ENCODE measurements at regions not wholly inside any gene's neighbourhood (a gene's known extent, or its start where the extent isn't known, plus 50 kb on each side); places are given as distances from the start of the nearest gene placed in this dataset.

DNA sequence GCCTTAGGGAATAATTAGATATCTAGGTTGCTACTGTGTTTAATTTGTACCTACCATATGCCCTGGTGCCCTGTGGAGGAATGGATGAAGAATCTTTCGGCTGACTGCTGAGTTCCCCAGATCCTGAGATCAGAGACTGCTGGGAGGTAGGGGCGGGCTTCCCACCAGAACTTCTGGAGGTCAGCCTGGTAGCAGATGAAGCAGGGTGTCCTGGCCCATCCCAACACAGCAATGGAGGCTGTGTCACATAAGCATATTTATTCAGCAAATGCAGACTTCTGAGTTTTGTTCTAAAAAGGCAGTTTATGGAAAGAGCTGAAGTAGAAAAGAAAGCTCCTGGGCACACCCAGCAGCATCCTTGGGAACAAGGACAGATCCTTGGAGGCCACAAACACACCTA is 74.0 kb downstream of the KRTAP19-8 start:
- Mint-ChIP-seq H3K4me1 (no peaks in the 10 kb centered on the region), H3K27me3 (no peaks in the 10 kb centered on the region), H3K27ac (no peak overlapping the region), H3K9me3 (ENCODE audit: insufficient read depth) (no peaks in the 10 kb centered on the region), H3K4me3 (no peak overlapping the region)
- intact Hi-C loops (cut with micrococcal nuclease) = no loop called here
- no peak for ATAC-seq (ENCODE audit: low read depth)
- WGBS (ENCODE audit: insufficient coverage) = 85% methylated on average over 2 of the region's 2 CpGs
- no peak overlapping the region for H3K4me2 ChIP-seq (replicated peaks; ENCODE audit: low read depth, low read length, poor library complexity, severe bottlenecking)
- no peak overlapping the region for H3K27ac ChIP-seq (ENCODE audit: low read length in 2 of 2)
- TF ChIP-seq, protein P1, sequence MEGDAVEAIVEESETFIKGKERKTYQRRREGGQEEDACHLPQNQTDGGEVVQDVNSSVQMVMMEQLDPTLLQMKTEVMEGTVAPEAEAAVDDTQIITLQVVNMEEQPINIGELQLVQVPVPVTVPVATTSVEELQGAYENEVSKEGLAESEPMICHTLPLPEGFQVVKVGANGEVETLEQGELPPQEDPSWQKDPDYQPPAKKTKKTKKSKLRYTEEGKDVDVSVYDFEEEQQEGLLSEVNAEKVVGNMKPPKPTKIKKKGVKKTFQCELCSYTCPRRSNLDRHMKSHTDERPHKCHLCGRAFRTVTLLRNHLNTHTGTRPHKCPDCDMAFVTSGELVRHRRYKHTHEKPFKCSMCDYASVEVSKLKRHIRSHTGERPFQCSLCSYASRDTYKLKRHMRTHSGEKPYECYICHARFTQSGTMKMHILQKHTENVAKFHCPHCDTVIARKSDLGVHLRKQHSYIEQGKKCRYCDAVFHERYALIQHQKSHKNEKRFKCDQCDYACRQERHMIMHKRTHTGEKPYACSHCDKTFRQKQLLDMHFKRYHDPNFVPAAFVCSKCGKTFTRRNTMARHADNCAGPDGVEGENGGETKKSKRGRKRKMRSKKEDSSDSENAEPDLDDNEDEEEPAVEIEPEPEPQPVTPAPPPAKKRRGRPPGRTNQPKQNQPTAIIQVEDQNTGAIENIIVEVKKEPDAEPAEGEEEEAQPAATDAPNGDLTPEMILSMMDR (IDR thresholded peaks at IDR 0.05) = no peak
- TF ChIP-seq EZH2 (IDR thresholded peaks at IDR 0.05; ENCODE audit: borderline replicate concordance, insufficient read depth, low read depth, low read length, poor library complexity, severe bottlenecking) = no peak
- peaks cover 0 to 3% (median 0%) of the 10 kb centered on the region in 4 experiments for H3K27me3 ChIP-seq (replicated peaks in 1 of 4; ENCODE audit: control extremely low read depth in 1 of 4, control insufficient read depth in 3 of 4, insufficient read depth in 4 of 4, low read length in 3 of 4)
- no peaks in the 10 kb centered on the region for H3K79me2 ChIP-seq (ENCODE audit: control insufficient read depth, insufficient read depth, low read length)
- H3K4me3 ChIP-seq (ENCODE audit: control extremely low read depth in 1 of 5, extremely low read depth in 1 of 5, insufficient read depth in 1 of 5, low read depth in 2 of 5, low read length in 4 of 5) = no peak overlapping the region
- H3K36me3 ChIP-seq (replicated peaks in 1 of 2; ENCODE audit: control extremely low read depth in 1 of 2, control insufficient read depth in 1 of 2, extremely low read depth in 1 of 2, insufficient read depth in 2 of 2, low read length in 1 of 2) = no peaks in the 10 kb centered on the region
- no peaks in the 10 kb centered on the region for H4K20me1 ChIP-seq (ENCODE audit: control insufficient read depth, insufficient read depth, low read length, poor library complexity, severe bottlenecking)
- no peak overlapping the region for H2AFZ ChIP-seq (ENCODE audit: insufficient read depth, low read depth, low read length, poor library complexity, severe bottlenecking)
- ChIA-PET POLR2A (no interaction called here), CTCF (no interaction called here)
- no peaks in the 10 kb centered on the region for H3K9me3 ChIP-seq (ENCODE audit: control extremely low read depth in 1 of 3, control insufficient read depth in 2 of 3, insufficient read depth in 1 of 3, low read length in 2 of 3)
- no peak for DNase-seq
- H3K4me1 ChIP-seq (ENCODE audit: control insufficient read depth in 2 of 2, insufficient read depth in 2 of 2, low read length in 2 of 2) = no peaks in the 10 kb centered on the region
- no peak overlapping the region for H3K9ac ChIP-seq (ENCODE audit: low read length)

DNA sequence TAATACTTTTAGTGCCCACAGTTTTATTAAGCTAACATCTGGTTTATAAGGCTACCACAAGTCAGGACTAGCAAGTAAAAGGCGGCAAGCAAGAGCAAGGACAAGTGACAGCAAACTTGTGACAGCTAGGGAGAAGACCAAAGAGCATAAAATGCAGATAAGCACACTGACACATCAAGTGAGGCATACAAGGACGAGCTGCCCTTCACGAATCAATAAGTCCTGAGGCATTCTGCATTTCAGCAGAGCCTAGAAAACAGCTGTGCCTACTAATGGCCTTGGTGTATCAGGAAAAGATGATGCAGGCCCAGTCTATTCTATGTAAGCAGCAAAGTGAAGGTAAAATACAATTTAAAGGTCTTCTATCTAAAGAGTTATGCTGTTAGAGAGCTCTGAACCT is 74.8 kb downstream of the KRTAP19-8 start:
- H3K9ac ChIP-seq (ENCODE audit: low read length) = no peak overlapping the region
- POLR2A ChIA-PET = no interaction called here
- TF ChIP-seq EZH2 (IDR thresholded peaks at IDR 0.05; ENCODE audit: borderline replicate concordance, insufficient read depth, low read depth, low read length, poor library complexity, severe bottlenecking) = no peak
- TF ChIP-seq, protein P1 (IDR thresholded peaks at IDR 0.05) = no peak
- no peak overlapping the region for H2AFZ ChIP-seq (ENCODE audit: insufficient read depth, low read depth, low read length, poor library complexity, severe bottlenecking)
- no peaks in the 10 kb centered on the region for H3K4me1 ChIP-seq (ENCODE audit: control insufficient read depth in 2 of 2, insufficient read depth in 2 of 2, low read length in 2 of 2)
- 74% methylated on average over 3 of the region's 3 CpGs for WGBS (ENCODE audit: insufficient coverage)
- peaks cover 0 to 3% (median 0%) of the 10 kb centered on the region in 4 experiments for H3K27me3 ChIP-seq (replicated peaks in 1 of 4; ENCODE audit: control extremely low read depth in 1 of 4, control insufficient read depth in 3 of 4, insufficient read depth in 4 of 4, low read length in 3 of 4)
- intact Hi-C loops (cut with micrococcal nuclease) = no loop called here
- no peak overlapping the region for H3K27ac ChIP-seq (ENCODE audit: low read length in 2 of 2)
- DNase-seq (no peak), ATAC-seq (ENCODE audit: low read depth) (no peak)
- CTCF ChIA-PET = no interaction called here
- H3K4me3 ChIP-seq (ENCODE audit: control extremely low read depth in 1 of 5, extremely low read depth in 1 of 5, insufficient read depth in 1 of 5, low read depth in 2 of 5, low read length in 4 of 5) = no peak overlapping the region
- Mint-ChIP-seq H3K27ac (no peak overlapping the region), H3K4me3 (no peak overlapping the region), H3K4me1 (no peaks in the 10 kb centered on the region), H3K27me3 (no peaks in the 10 kb centered on the region), H3K9me3 (ENCODE audit: insufficient read depth) (no peaks in the 10 kb centered on the region)
- H3K79me2 ChIP-seq (ENCODE audit: control insufficient read depth, insufficient read depth, low read length) = no peaks in the 10 kb centered on the region
- no peaks in the 10 kb centered on the region for H4K20me1 ChIP-seq (ENCODE audit: control insufficient read depth, insufficient read depth, low read length, poor library complexity, severe bottlenecking)
- no peak overlapping the region for H3K4me2 ChIP-seq (replicated peaks; ENCODE audit: low read depth, low read length, poor library complexity, severe bottlenecking)
- no peaks in the 10 kb centered on the region for H3K9me3 ChIP-seq (ENCODE audit: control extremely low read depth in 1 of 3, control insufficient read depth in 2 of 3, insufficient read depth in 1 of 3, low read length in 2 of 3)
- no peaks in the 10 kb centered on the region for H3K36me3 ChIP-seq (replicated peaks in 1 of 2; ENCODE audit: control extremely low read depth in 1 of 2, control insufficient read depth in 1 of 2, extremely low read depth in 1 of 2, insufficient read depth in 2 of 2, low read length in 1 of 2)
